HG03571 (cell line): ENCODE measurements at regions not wholly inside any gene's neighbourhood (a gene's known extent, or its start where the extent isn't known, plus 50 kb on each side); places are given as distances from the start of the nearest gene placed in this dataset.

ENCODE experiments used
- ATAC-seq: cut with Tn5 transposase; IDR thresholded peaks from one replicate; pipeline ENCODE4 v1.9.1; 2021; ENCODE audit not compliant: unreplicated experiment

- no peak for ATAC-seq
These were observed 50.0 kb upstream of the DOCK9 start for GRCh38 chr13:99027661-99028425.

- no peak for ATAC-seq
These were observed 51.0 kb upstream of the DOCK9 start for GRCh38 chr13:99028890-99029289.

- no peak for ATAC-seq
These were observed 51.7 kb upstream of the DOCK9 start for GRCh38 chr13:99029576-99029975.

- no peak for ATAC-seq
These were observed 52.5 kb upstream of the DOCK9 start for GRCh38 chr13:99030326-99030725.

- no peak for ATAC-seq
These were observed 54.0 kb upstream of the DOCK9 start for GRCh38 chr13:99031832-99032231.

GRCh38 chr13:99033814-99034213 lies 56.0 kb upstream of the DOCK9 start:
- no peak for ATAC-seq

GRCh38 chr13:99034333-99035085 lies 56.6 kb upstream of the DOCK9 start:
- no peak for ATAC-seq

GRCh38 chr13:99035715-99036114 lies 57.9 kb upstream of the DOCK9 start:
- no peak for ATAC-seq

GRCh38 chr13:99037756-99038155 lies 59.9 kb upstream of the DOCK9 start:
- no peak for ATAC-seq

- no peak for ATAC-seq
These were observed 61.9 kb upstream of the DOCK9 start for GRCh38 chr13:99039718-99040280.

GRCh38 chr13:99040536-99041131 lies 62.8 kb upstream of the DOCK9 start:
- ATAC-seq, result no peak

- ATAC-seq, result no peak
These were observed 63.5 kb upstream of the DOCK9 start for GRCh38 chr13:99041337-99041736.

GRCh38 chr13:99041788-99042187 lies 63.9 kb upstream of the DOCK9 start:
- no peak for ATAC-seq

GRCh38 chr13:99042521-99043250 lies 64.8 kb upstream of the DOCK9 start:
- no peak for ATAC-seq

- ATAC-seq, result no peak
These were observed 66.0 kb upstream of the DOCK9 start for GRCh38 chr13:99043831-99044231.

- no peak for ATAC-seq
These were observed 66.9 kb upstream of the DOCK9 start for GRCh38 chr13:99044764-99045163.

- ATAC-seq, result no peak
These were observed 67.5 kb upstream of the DOCK9 start for GRCh38 chr13:99045396-99045795.

- ATAC-seq, result no peak
These were observed 69.0 kb upstream of the DOCK9 start for GRCh38 chr13:99046851-99047250.

GRCh38 chr13:99050983-99051488 lies 73.2 kb upstream of the DOCK9 start:
- ATAC-seq, result no peak

- no peak for ATAC-seq
These were observed 74.0 kb upstream of the DOCK9 start for GRCh38 chr13:99051768-99052455.
